ENCODE measurements at regions not wholly inside any gene's neighbourhood (a gene's known extent, or its start where the extent isn't known, plus 50 kb on each side); places are given as distances from the start of the nearest gene placed in this dataset.

DNA sequence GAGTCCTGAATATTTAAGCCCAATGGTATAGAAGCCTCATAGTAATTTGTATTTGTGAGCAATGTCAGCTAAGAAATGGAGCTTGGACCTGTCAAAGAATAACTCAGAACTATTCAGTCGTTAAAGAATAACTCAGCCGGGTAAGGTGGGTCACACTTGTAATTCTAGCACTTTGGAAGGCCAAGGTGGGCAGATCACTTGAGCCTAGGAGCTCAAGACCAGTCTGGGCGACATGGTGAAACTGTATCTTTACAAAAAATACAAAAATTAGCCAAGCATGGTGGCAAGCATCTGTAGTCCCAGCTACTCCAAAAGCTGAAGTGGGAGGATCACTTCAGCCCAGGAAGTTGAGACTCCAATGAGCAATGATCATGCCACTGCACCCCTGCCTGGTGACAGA is 1526.5 kb downstream of the LRRC4C start:
- TF ChIP-seq, protein P1, sequence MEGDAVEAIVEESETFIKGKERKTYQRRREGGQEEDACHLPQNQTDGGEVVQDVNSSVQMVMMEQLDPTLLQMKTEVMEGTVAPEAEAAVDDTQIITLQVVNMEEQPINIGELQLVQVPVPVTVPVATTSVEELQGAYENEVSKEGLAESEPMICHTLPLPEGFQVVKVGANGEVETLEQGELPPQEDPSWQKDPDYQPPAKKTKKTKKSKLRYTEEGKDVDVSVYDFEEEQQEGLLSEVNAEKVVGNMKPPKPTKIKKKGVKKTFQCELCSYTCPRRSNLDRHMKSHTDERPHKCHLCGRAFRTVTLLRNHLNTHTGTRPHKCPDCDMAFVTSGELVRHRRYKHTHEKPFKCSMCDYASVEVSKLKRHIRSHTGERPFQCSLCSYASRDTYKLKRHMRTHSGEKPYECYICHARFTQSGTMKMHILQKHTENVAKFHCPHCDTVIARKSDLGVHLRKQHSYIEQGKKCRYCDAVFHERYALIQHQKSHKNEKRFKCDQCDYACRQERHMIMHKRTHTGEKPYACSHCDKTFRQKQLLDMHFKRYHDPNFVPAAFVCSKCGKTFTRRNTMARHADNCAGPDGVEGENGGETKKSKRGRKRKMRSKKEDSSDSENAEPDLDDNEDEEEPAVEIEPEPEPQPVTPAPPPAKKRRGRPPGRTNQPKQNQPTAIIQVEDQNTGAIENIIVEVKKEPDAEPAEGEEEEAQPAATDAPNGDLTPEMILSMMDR (IDR thresholded peaks at IDR 0.05): no peak
- TF ChIP-seq POLR2A (IDR thresholded peaks at IDR 0.05): no peak

Measured in thyroid gland (tissue), 4 donors.